HCT116 (cell line): ENCODE measurements at regions not wholly inside any gene's neighbourhood (a gene's known extent, or its start where the extent isn't known, plus 50 kb on each side); places are given as distances from the start of the nearest gene placed in this dataset.

Source experiments
- ATAC-seq: fragments of 200-7000 bp; cut with Tn5 transposase; 2 replicates; pipeline ENCODE4 v1.9.1; 2020; ENCODE audit warnings: mild to moderate bottlenecking, moderate library complexity
- BruUV-seq: library from RNA; stranded (reverse); fragments of 400-500 nt; replicated peaks from 2 replicates; lab custom pipeline; 2021; lab: Mats Ljungman, UMichigan
- CTCF ChIA-PET: fragments of 300-600 bp; sonication (Branson Sonifier 250); formaldehyde crosslinking; loops from one replicate; lab custom pipeline; 2021; ENCODE audit warnings: antibody characterized with exemption; lab: Charles Lee
- POLR2A ChIA-PET: fragments of 300-600, 350-600 bp; sonication (Branson Sonifier 250); formaldehyde crosslinking; loops from one replicate; lab custom pipeline; 2021; ENCODE audit warnings: antibody characterized with exemption; lab: Charles Lee
- RAD21 ChIA-PET, 2 experiments: fragments of 300-600 bp; sonication (Branson Sonifier 250); formaldehyde crosslinking; loops; one replicate each; lab custom pipeline; 2023; ENCODE audit warnings: low total read pairs in 2 of 2; ENCODE audit not compliant: uncharacterized antibody in 2 of 2, unreplicated experiment in 2 of 2, low non-redundant PET in 1 of 2; lab: Charles Lee
- DNase-seq: peaks from one replicate; pipeline ENCODE4 v3.0.0-alpha.2; 2010; ENCODE audit warnings: low read depth, low spot score
- H2AFZ ChIP-seq: fragments of 200-600 bp; shearing (Covaris generic), sonication (generic); 2 replicates; pipeline ENCODE4 v1.6.1; 2017; ENCODE audit warnings: low read depth, mixed run types, mixed read lengths, antibody characterized with exemption, low read length; ENCODE audit not compliant: poor library complexity, severe bottlenecking
- H3K27ac ChIP-seq: 2 replicates; pipeline ENCODE4 v1.5.1; 2012; ENCODE audit warnings: low read depth, low read length
- H3K27me3 ChIP-seq: fragments of 200-600 bp; sonication (generic); 2 replicates; pipeline ENCODE4 v1.6.1; 2016; ENCODE audit warnings: mixed run types, low read length, mixed read lengths; ENCODE audit not compliant: insufficient read depth
- H3K36me3 ChIP-seq, 2 experiments: fragments of 200-500 bp in 1 of 2; fragments of 200-600 bp in 1 of 2; sonication (Bioruptor generic) in 1 of 2; sonication (generic) in 1 of 2; 2 replicates each; pipeline versions ENCODE4 v1.5.1 to v1.6.1; 2014 to 2016; ENCODE audit warnings: low read length in 2 of 2, inconsistent platforms in 1 of 2, mixed read lengths in 1 of 2, mixed run types in 1 of 2; ENCODE audit not compliant: insufficient read depth in 2 of 2, control insufficient read depth in 1 of 2
- H3K4me1 ChIP-seq, 2 experiments: fragments of 200-600 bp in 1 of 2; sonication (generic) in 1 of 2; 2 replicates each; pipeline versions ENCODE4 v1.5.1 to v1.6.1; 2012 to 2017; ENCODE audit warnings: low read length in 2 of 2, inconsistent platforms in 1 of 2, mild to moderate bottlenecking in 1 of 2, mixed read lengths in 1 of 2, mixed run types in 1 of 2, moderate library complexity in 1 of 2; ENCODE audit not compliant: insufficient read depth in 2 of 2, control insufficient read depth in 1 of 2
- H3K4me2 ChIP-seq: fragments of 200-600 bp; sonication (generic); 2 replicates; pipeline ENCODE4 v1.6.1; 2017; ENCODE audit warnings: mixed run types, low read length, mixed read lengths
- H3K4me3 ChIP-seq, 2 experiments: fragments of 200-600 bp in 1 of 2; sonication (generic) in 1 of 2; replicated peaks in 1 of 2; 2 replicates each; pipeline ENCODE4 v1.5.1; 2011 to 2016; ENCODE audit warnings: low read length in 2 of 2, control low read depth in 1 of 2, low read depth in 1 of 2, mild to moderate bottlenecking in 1 of 2, mixed read lengths in 1 of 2, mixed run types in 1 of 2
- H3K79me2 ChIP-seq: fragments of 200-600 bp; sonication (generic); 2 replicates; pipeline ENCODE4 v1.6.1; 2017; ENCODE audit warnings: mild to moderate bottlenecking, mixed run types, low read length, moderate library complexity, mixed read lengths; ENCODE audit not compliant: insufficient read depth
- H3K9ac ChIP-seq: fragments of 200-600 bp; sonication (generic); 2 replicates; pipeline ENCODE4 v1.6.1; 2016; ENCODE audit warnings: low read length, mixed read lengths
- H3K9me2 ChIP-seq: fragments of 200-600 bp; sonication (generic), shearing (Covaris generic); 2 replicates; pipeline ENCODE4 v1.6.1; 2017; ENCODE audit warnings: mixed run types, mild to moderate bottlenecking, moderate library complexity; ENCODE audit not compliant: insufficient read depth
- H3K9me3 ChIP-seq, 2 experiments: fragments of 200-500 bp in 1 of 2; fragments of 200-600 bp in 1 of 2; sonication (Bioruptor generic) in 1 of 2; sonication (generic) in 1 of 2; 2 replicates each; pipeline ENCODE4 v1.6.1; 2014 to 2017; ENCODE audit warnings: low read length in 2 of 2, mixed read lengths in 2 of 2, inconsistent platforms in 1 of 2, low read depth in 1 of 2, mild to moderate bottlenecking in 1 of 2, mixed run types in 1 of 2, moderate library complexity in 1 of 2; ENCODE audit not compliant: control insufficient read depth in 1 of 2, insufficient read depth in 1 of 2
- H4K20me1 ChIP-seq: fragments of 200-600 bp; sonication (generic), shearing (Covaris generic); 2 replicates; pipeline ENCODE4 v1.6.1; 2017; ENCODE audit warnings: mixed run types, mild to moderate bottlenecking, moderate library complexity; ENCODE audit not compliant: insufficient read depth
- EGR1 ChIP-seq: IDR thresholded peaks from 2 replicates; pipeline ENCODE4 v1.6.1; 2012; ENCODE audit warnings: low read depth
- ELF1 ChIP-seq: IDR thresholded peaks from 2 replicates; pipeline ENCODE4 v1.6.1; 2012; ENCODE audit warnings: low read depth, borderline replicate concordance
- EZH2 ChIP-seq: fragments of 200-600 bp; sonication (generic); IDR thresholded peaks from 2 replicates; pipeline ENCODE4 v1.6.1; 2017; ENCODE audit warnings: antibody characterized with exemption, mixed run types
- EZH2phosphoT487 ChIP-seq: fragments of 200-600 bp; IDR thresholded peaks from 2 replicates; pipeline ENCODE4 v1.6.1; 2018; ENCODE audit warnings: antibody characterized with exemption, borderline replicate concordance
- FOSL1 ChIP-seq: IDR thresholded peaks from 2 replicates; pipeline ENCODE4 v1.6.1; 2012; ENCODE audit warnings: low read depth
- POLR2AphosphoS5 ChIP-seq: IDR thresholded peaks from 2 replicates; pipeline ENCODE4 v1.6.1; 2011; ENCODE audit warnings: mild to moderate bottlenecking, low read depth, low read length, moderate library complexity
- RAD21 ChIP-seq: IDR thresholded peaks from 2 replicates; pipeline ENCODE4 v1.6.1; 2012; ENCODE audit warnings: low read depth, mild to moderate bottlenecking
- SIN3A ChIP-seq: IDR thresholded peaks from 2 replicates; pipeline ENCODE4 v1.6.1; 2012; ENCODE audit warnings: low read depth
- SP1 ChIP-seq: IDR thresholded peaks from 2 replicates; pipeline ENCODE4 v1.6.1; 2012; ENCODE audit warnings: low read depth
- SRF ChIP-seq: IDR thresholded peaks from 2 replicates; pipeline ENCODE4 v1.6.1; 2012; ENCODE audit warnings: low read depth
- TCF7L2 ChIP-seq: IDR thresholded peaks from 2 replicates; pipeline ENCODE4 v1.7.0; 2011; ENCODE audit warnings: borderline replicate concordance, inconsistent platforms; ENCODE audit not compliant: insufficient read depth, insufficient read length; ENCODE audit errors: extremely low read depth
- YY1 ChIP-seq: IDR thresholded peaks from 2 replicates; pipeline ENCODE4 v1.6.1; 2011; ENCODE audit warnings: low read length, low read depth, moderate library complexity, mild to moderate bottlenecking; ENCODE audit not compliant: insufficient replicate concordance; ENCODE audit errors: extremely low read depth
- ZFX ChIP-seq: fragments of 450-650 bp; IDR thresholded peaks from 2 replicates; pipeline ENCODE4 v1.6.1; 2017
- ZNF274 ChIP-seq: fragments of 200-500 bp; sonication (Bioruptor generic); IDR thresholded peaks from 2 replicates; pipeline ENCODE4 v1.6.1; 2014; ENCODE audit warnings: mild to moderate bottlenecking, low read depth, low read length, inconsistent platforms
- intact Hi-C: fragments of 100-400 bp; cut with micrococcal nuclease; formaldehyde crosslinking; loops from 2 replicates; pipeline ENCODE4 v1.10.0; 2022
- TF ChIP-seq, protein P1 (sequence below), 3 experiments: fragments of 200-600 bp in 1 of 3; sonication (generic) in 1 of 3; IDR thresholded peaks in 2 of 3; conservative IDR thresholded peaks in 1 of 3; 2 replicates each; pipeline ENCODE4 v1.5.1; 2012 to 2017; ENCODE audit warnings: low read depth in 2 of 3, low read length in 2 of 3, antibody characterized with exemption in 1 of 3, borderline replicate concordance in 1 of 3, control low read depth in 1 of 3, mild to moderate bottlenecking in 1 of 3, mixed read lengths in 1 of 3, mixed run types in 1 of 3, moderate library complexity in 1 of 3; ENCODE audit not compliant: insufficient read depth in 1 of 3
- TF ChIP-seq, protein P2 (sequence below): IDR thresholded peaks from 2 replicates; pipeline ENCODE4 v1.6.1; 2012
- TF ChIP-seq, protein P3 (sequence below): IDR thresholded peaks from 2 replicates; pipeline ENCODE4 v1.6.1; 2012
- TF ChIP-seq, protein P4 (sequence below): IDR thresholded peaks from 2 replicates; pipeline ENCODE4 v1.6.1; 2011; ENCODE audit warnings: mild to moderate bottlenecking, low read length, moderate library complexity; ENCODE audit not compliant: insufficient replicate concordance; ENCODE audit errors: extremely low read depth
- TF ChIP-seq, protein P5 (sequence below): IDR thresholded peaks from 2 replicates; pipeline ENCODE4 v1.6.1; 2012; ENCODE audit warnings: low read depth

DNA sequence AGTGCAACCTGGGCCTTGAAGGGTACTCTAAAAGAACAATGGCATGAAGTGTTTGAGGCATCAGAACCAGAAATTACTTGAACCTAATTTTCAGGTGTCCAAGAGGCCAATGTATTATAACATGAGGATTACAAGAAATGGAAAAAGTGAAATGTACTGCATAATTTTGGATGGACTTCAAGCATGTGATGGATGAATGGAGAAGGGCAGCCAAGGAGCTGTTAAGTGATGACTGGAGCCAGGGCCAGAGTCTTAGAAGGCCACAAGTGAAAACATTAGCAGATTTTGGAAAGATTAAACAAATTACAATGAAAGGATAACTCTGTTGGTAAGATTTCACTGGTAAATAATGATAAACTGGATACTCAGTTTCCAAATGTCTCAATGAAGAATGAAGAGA lies 738.2 kb downstream of the CD109 start:
- TF ChIP-seq POLR2AphosphoS5 (no peak), EZH2 (no peak), RAD21 (no peak), TCF7L2 (no peak), ZNF274 (no peak), SRF (no peak), EGR1 (no peak), YY1 (no peak), ELF1 (no peak), SIN3A (no peak), FOSL1 (no peak), EZH2phosphoT487 (no peak), SP1 (no peak), ZFX (no peak)
- TF ChIP-seq, protein P1, sequence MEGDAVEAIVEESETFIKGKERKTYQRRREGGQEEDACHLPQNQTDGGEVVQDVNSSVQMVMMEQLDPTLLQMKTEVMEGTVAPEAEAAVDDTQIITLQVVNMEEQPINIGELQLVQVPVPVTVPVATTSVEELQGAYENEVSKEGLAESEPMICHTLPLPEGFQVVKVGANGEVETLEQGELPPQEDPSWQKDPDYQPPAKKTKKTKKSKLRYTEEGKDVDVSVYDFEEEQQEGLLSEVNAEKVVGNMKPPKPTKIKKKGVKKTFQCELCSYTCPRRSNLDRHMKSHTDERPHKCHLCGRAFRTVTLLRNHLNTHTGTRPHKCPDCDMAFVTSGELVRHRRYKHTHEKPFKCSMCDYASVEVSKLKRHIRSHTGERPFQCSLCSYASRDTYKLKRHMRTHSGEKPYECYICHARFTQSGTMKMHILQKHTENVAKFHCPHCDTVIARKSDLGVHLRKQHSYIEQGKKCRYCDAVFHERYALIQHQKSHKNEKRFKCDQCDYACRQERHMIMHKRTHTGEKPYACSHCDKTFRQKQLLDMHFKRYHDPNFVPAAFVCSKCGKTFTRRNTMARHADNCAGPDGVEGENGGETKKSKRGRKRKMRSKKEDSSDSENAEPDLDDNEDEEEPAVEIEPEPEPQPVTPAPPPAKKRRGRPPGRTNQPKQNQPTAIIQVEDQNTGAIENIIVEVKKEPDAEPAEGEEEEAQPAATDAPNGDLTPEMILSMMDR (IDR thresholded peaks at IDR 0.05 in 2 of 3, conservative IDR thresholded peaks at IDR 0.05 in 1 of 3; ENCODE audit: borderline replicate concordance in 1 of 3, insufficient read depth in 1 of 3, low read depth in 2 of 3, low read length in 2 of 3), result no peak
- TF ChIP-seq, protein P2, sequence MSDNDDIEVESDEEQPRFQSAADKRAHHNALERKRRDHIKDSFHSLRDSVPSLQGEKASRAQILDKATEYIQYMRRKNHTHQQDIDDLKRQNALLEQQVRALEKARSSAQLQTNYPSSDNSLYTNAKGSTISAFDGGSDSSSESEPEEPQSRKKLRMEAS, result no peak
- TF ChIP-seq, protein P3, sequence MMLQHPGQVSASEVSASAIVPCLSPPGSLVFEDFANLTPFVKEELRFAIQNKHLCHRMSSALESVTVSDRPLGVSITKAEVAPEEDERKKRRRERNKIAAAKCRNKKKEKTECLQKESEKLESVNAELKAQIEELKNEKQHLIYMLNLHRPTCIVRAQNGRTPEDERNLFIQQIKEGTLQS, result no peak
- TF ChIP-seq, protein P4, sequence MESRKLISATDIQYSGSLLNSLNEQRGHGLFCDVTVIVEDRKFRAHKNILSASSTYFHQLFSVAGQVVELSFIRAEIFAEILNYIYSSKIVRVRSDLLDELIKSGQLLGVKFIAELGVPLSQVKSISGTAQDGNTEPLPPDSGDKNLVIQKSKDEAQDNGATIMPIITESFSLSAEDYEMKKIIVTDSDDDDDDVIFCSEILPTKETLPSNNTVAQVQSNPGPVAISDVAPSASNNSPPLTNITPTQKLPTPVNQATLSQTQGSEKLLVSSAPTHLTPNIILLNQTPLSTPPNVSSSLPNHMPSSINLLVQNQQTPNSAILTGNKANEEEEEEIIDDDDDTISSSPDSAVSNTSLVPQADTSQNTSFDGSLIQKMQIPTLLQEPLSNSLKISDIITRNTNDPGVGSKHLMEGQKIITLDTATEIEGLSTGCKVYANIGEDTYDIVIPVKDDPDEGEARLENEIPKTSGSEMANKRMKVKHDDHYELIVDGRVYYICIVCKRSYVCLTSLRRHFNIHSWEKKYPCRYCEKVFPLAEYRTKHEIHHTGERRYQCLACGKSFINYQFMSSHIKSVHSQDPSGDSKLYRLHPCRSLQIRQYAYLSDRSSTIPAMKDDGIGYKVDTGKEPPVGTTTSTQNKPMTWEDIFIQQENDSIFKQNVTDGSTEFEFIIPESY, result no peak
- TF ChIP-seq, protein P5, sequence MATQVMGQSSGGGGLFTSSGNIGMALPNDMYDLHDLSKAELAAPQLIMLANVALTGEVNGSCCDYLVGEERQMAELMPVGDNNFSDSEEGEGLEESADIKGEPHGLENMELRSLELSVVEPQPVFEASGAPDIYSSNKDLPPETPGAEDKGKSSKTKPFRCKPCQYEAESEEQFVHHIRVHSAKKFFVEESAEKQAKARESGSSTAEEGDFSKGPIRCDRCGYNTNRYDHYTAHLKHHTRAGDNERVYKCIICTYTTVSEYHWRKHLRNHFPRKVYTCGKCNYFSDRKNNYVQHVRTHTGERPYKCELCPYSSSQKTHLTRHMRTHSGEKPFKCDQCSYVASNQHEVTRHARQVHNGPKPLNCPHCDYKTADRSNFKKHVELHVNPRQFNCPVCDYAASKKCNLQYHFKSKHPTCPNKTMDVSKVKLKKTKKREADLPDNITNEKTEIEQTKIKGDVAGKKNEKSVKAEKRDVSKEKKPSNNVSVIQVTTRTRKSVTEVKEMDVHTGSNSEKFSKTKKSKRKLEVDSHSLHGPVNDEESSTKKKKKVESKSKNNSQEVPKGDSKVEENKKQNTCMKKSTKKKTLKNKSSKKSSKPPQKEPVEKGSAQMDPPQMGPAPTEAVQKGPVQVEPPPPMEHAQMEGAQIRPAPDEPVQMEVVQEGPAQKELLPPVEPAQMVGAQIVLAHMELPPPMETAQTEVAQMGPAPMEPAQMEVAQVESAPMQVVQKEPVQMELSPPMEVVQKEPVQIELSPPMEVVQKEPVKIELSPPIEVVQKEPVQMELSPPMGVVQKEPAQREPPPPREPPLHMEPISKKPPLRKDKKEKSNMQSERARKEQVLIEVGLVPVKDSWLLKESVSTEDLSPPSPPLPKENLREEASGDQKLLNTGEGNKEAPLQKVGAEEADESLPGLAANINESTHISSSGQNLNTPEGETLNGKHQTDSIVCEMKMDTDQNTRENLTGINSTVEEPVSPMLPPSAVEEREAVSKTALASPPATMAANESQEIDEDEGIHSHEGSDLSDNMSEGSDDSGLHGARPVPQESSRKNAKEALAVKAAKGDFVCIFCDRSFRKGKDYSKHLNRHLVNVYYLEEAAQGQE, result no peak
- TF ChIP-seq, all 23 proteins: peak for 0
- Histone ChIP-seq H3K9me3 (no peaks in the 10 kb centered on the region), H3K9ac (no peak overlapping the region), H2AFZ (no peak overlapping the region), H3K9me2 (no peaks in the 10 kb centered on the region), H3K4me3 (no peak overlapping the region), H3K4me1 (no peaks in the 10 kb centered on the region), H3K27me3 (no peaks in the 10 kb centered on the region), H3K4me2 (no peak overlapping the region), H4K20me1 (no peaks in the 10 kb centered on the region), H3K27ac (no peak overlapping the region), H3K36me3 (no peaks in the 10 kb centered on the region), H3K79me2 (no peaks in the 10 kb centered on the region)
- ChIA-PET CTCF (no interaction called here), RAD21 (interaction anchor here in 1 of 2 experiments (0.7 kb wide), 1 partner anchor 8 kb away, joined by 3 read pairs; no protein-coding TSS in a partner anchor), POLR2A (interaction anchor here (0.6 kb wide), 1 partner anchor 9 kb away, joined by 3 read pairs; no protein-coding TSS in a partner anchor)
- ATAC-seq (no peak), DNase-seq (no peak)
- intact Hi-C loops, result no loop called here
- no TSS peak for BruUV-seq
